ENCODE measurements at regions not wholly inside any gene's neighbourhood (a gene's known extent, or its start where the extent isn't known, plus 50 kb on each side); places are given as distances from the start of the nearest gene placed in this dataset.

DNA sequence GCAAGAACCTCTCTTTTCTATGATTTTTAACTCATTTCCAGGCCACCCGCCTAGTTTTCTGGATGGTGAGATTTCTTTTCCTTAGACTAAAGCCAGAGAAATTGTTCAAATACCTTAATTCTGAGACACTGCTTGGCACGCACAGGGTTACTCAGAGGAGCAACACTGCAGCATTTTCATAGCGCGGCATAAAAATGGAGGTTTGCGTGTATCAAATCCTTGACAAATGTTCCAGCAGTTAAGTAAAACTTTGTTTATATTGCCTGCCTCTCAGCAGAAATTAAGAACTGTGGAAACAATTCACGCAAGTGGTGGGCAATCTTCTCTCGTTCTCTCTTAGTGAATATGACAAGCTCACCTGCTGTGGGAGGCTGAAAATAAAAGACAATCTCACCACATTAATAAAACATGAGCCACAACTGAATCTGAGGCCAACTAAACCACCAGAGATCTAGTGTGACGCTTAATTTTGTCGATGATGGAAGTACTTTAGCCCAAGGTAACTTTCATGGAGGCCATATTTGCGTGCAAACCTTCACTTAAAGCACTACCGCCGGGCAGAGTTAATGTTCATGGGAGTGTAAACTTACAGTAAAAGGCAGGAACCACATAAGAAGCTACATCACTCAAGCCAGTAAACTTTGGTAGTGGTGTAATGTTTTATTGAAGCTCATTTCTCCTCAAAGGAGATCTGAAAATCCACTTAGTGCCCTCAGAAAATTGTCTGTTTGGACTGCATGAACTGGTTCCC, 894.8 kb upstream of the EPHA5 start:
- BruUV-seq (replicated peaks) = no TSS peak
- Histone ChIP-seq H4K20me1 (ENCODE audit: insufficient read depth, low read length) (no peaks in the 10 kb centered on the region), H3K9ac (ENCODE audit: insufficient read depth, low read depth, low read length) (no peak overlapping the region), H3K9me3 (ENCODE audit: low read length) (no peaks in the 10 kb centered on the region), H3K27ac (ENCODE audit: extremely low read length, insufficient read depth, low read length) (no peak overlapping the region), H2AFZ (ENCODE audit: low read length) (no peak overlapping the region), H3K79me2 (ENCODE audit: insufficient read depth, low read length) (no peaks in the 10 kb centered on the region), H3K27me3 (ENCODE audit: control insufficient read depth in 1 of 2, insufficient read depth in 2 of 2, low read length in 2 of 2) (no peaks in the 10 kb centered on the region), H3K4me1 (ENCODE audit: insufficient read depth, low read length) (no peaks in the 10 kb centered on the region), H3K4me3 (replicated peaks in 1 of 3; ENCODE audit: insufficient read depth in 1 of 3, low read depth in 2 of 3, low read length in 3 of 3) (no peak overlapping the region), H3K4me2 (ENCODE audit: low read depth, low read length) (no peak overlapping the region), H3K36me3 (replicated peaks in 1 of 2; ENCODE audit: control insufficient read depth in 1 of 2, insufficient read depth in 2 of 2, low read length in 2 of 2) (no peaks in the 10 kb centered on the region)
- no peak for DNase-seq (ENCODE audit: low spot score)
- TF ChIP-seq ZNF263 (CRISPR knock-in tag; IDR thresholded peaks at IDR 0.05) (no peak), ZNF256 (CRISPR knock-in tag; conservative IDR thresholded peaks at IDR 0.05) (no peak), NR2F2 (IDR thresholded peaks at IDR 0.05; ENCODE audit: borderline replicate concordance, low read depth) (no peak), TOPORS (CRISPR knock-in tag; IDR thresholded peaks at IDR 0.05) (no peak)
- TF ChIP-seq, protein P1, sequence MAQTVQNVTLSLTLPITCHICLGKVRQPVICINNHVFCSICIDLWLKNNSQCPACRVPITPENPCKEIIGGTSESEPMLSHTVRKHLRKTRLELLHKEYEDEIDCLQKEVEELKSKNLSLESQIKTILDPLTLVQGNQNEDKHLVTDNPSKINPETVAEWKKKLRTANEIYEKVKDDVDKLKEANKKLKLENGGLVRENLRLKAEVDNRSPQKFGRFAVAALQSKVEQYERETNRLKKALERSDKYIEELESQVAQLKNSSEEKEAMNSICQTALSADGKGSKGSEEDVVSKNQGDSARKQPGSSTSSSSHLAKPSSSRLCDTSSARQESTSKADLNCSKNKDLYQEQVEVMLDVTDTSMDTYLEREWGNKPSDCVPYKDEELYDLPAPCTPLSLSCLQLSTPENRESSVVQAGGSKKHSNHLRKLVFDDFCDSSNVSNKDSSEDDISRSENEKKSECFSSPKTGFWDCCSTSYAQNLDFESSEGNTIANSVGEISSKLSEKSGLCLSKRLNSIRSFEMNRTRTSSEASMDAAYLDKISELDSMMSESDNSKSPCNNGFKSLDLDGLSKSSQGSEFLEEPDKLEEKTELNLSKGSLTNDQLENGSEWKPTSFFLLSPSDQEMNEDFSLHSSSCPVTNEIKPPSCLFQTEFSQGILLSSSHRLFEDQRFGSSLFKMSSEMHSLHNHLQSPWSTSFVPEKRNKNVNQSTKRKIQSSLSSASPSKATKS (CRISPR knock-in tag; IDR thresholded peaks at IDR 0.05) = no peak
- TF ChIP-seq, protein P2, sequence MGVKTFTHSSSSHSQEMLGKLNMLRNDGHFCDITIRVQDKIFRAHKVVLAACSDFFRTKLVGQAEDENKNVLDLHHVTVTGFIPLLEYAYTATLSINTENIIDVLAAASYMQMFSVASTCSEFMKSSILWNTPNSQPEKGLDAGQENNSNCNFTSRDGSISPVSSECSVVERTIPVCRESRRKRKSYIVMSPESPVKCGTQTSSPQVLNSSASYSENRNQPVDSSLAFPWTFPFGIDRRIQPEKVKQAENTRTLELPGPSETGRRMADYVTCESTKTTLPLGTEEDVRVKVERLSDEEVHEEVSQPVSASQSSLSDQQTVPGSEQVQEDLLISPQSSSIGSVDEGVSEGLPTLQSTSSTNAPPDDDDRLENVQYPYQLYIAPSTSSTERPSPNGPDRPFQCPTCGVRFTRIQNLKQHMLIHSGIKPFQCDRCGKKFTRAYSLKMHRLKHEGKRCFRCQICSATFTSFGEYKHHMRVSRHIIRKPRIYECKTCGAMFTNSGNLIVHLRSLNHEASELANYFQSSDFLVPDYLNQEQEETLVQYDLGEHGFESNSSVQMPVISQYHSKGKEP (CRISPR knock-in tag; IDR thresholded peaks at IDR 0.05) = no peak
- 44% methylated on average over 12 of the region's 12 CpGs for WGBS (ENCODE audit: low lambda C conversion rate)
- ChIA-PET POLR2A (no interaction called here), CTCF (ENCODE audit: low intra/inter-chr PET ratio, low total read pairs) (no interaction called here)
- no peak for FAIRE-seq
- in situ Hi-C loops (cut with HindIII; ENCODE audit: extremely low pct_ligation_motif_present, low pct_unique_long_range_greater_than_20kb) (no loop called here), intact Hi-C loops (cut with micrococcal nuclease; ENCODE audit: unreplicated experiment) (no loop called here)
- no peak for ATAC-seq

Measured in HepG2 (cell line).